Sigmoid colon (tissue), 4 donors: ENCODE measurements at regions not wholly inside any gene's neighbourhood (a gene's known extent, or its start where the extent isn't known, plus 50 kb on each side); places are given as distances from the start of the nearest gene placed in this dataset.

ENCODE experiments used
- CTCF ChIP-seq, 4 experiments: fragments of 450-650 bp in 3 of 4; fragments of 200-600 bp in 1 of 4; IDR thresholded peaks; one replicate each; pipeline ENCODE4 v1.5.1; 2016 to 2019; ENCODE audit warnings: antibody characterized with exemption in 4 of 4, mild to moderate bottlenecking in 3 of 4, moderate library complexity in 2 of 4
- POLR2A ChIP-seq, 2 donors: fragments of 450-650 bp; IDR thresholded peaks; one replicate each; pipeline ENCODE4 v1.6.1; 2016; ENCODE audit warnings: antibody characterized with exemption in 2 of 2, mild to moderate bottlenecking in 2 of 2, moderate library complexity in 2 of 2
- POLR2AphosphoS5 ChIP-seq, 4 donors: sonication (generic); formaldehyde crosslinking; IDR thresholded peaks; one replicate each; pipeline ENCODE4 v1.6.1; 2017; ENCODE audit warnings: antibody characterized with exemption in 4 of 4

GRCh38 chr1:4219826-4220225, 319.8 kb upstream of the C1orf174 start:
- TF ChIP-seq CTCF (IDR thresholded peaks at IDR 0.05) (no peak), POLR2A (IDR thresholded peaks at IDR 0.05) (no peak), POLR2AphosphoS5 (IDR thresholded peaks at IDR 0.05) (no peak)
